GM18873 (cell line): ENCODE measurements at regions not wholly inside any gene's neighbourhood (a gene's known extent, or its start where the extent isn't known, plus 50 kb on each side); places are given as distances from the start of the nearest gene placed in this dataset.

Experiments
- ATAC-seq: cut with Tn5 transposase; IDR thresholded peaks from one replicate; pipeline ENCODE4 v1.9.1; 2021; ENCODE audit warnings: mild to moderate bottlenecking, moderate library complexity, moderate number of reproducible peaks; ENCODE audit not compliant: unreplicated experiment, low FRiP score

GRCh38 chr3:780505-780904 lies 312.3 kb upstream of the CNTN6 start:
- no peak for ATAC-seq

GRCh38 chr3:791442-791841 lies 301.4 kb upstream of the CNTN6 start:
- ATAC-seq = no peak

GRCh38 chr3:792630-793029 lies 300.2 kb upstream of the CNTN6 start:
- no peak for ATAC-seq

- no peak for ATAC-seq
These were observed 288.6 kb upstream of the CNTN6 start for GRCh38 chr3:804211-804610.

GRCh38 chr3:805326-805725 lies 287.5 kb upstream of the CNTN6 start:
- ATAC-seq = no peak

GRCh38 chr3:806006-806405 lies 286.8 kb upstream of the CNTN6 start:
- ATAC-seq = no peak

- ATAC-seq = no peak
These were observed 276.2 kb upstream of the CNTN6 start for GRCh38 chr3:816605-817004.

- ATAC-seq = no peak
These were observed 258.1 kb upstream of the CNTN6 start for GRCh38 chr3:834679-835078.

- ATAC-seq = no peak
These were observed 257.7 kb upstream of the CNTN6 start for GRCh38 chr3:835096-835495.

- no peak for ATAC-seq
These were observed 252.8 kb upstream of the CNTN6 start for GRCh38 chr3:839981-840380.

GRCh38 chr3:851098-851790 lies 241.6 kb upstream of the CNTN6 start:
- ATAC-seq = no peak

- ATAC-seq = no peak
These were observed 240.8 kb upstream of the CNTN6 start for GRCh38 chr3:852033-852432.

GRCh38 chr3:853489-853888 lies 239.3 kb upstream of the CNTN6 start:
- ATAC-seq = no peak

GRCh38 chr3:859135-859534 lies 233.7 kb upstream of the CNTN6 start:
- ATAC-seq = no peak

GRCh38 chr3:861721-862120 lies 231.1 kb upstream of the CNTN6 start:
- ATAC-seq = no peak

GRCh38 chr3:869269-869668 lies 223.6 kb upstream of the CNTN6 start:
- ATAC-seq = no peak

GRCh38 chr3:869734-870133 lies 223.1 kb upstream of the CNTN6 start:
- ATAC-seq = no peak

GRCh38 chr3:871651-872050 lies 221.2 kb upstream of the CNTN6 start:
- ATAC-seq = no peak

GRCh38 chr3:877001-877400 lies 215.8 kb upstream of the CNTN6 start:
- ATAC-seq = no peak

- no peak for ATAC-seq
These were observed 214.1 kb upstream of the CNTN6 start for GRCh38 chr3:878746-879145.

- no peak for ATAC-seq
These were observed 212.5 kb upstream of the CNTN6 start for GRCh38 chr3:880371-880770.

GRCh38 chr3:882533-882932 lies 210.3 kb upstream of the CNTN6 start:
- ATAC-seq = no peak
